A549 (cell line): ENCODE measurements at regions not wholly inside any gene's neighbourhood (a gene's known extent, or its start where the extent isn't known, plus 50 kb on each side); places are given as distances from the start of the nearest gene placed in this dataset.

ENCODE experiments used
- CHD2 ChIP-seq: fragments of 150-350 bp; IDR thresholded peaks from 2 replicates; pipeline ENCODE4 v1.6.1; 2014; ENCODE audit warnings: low read length; ENCODE audit not compliant: partially characterized antibody
- FOSL2 ChIP-seq, 2 experiments: fragments of 450-650 bp in 1 of 2; fragments of >200 bp in 1 of 2; sonication (Bioruptor Twin) in 1 of 2; formaldehyde crosslinking; IDR thresholded peaks; 2 replicates each; pipeline versions ENCODE4 v1.5.0 to v1.6.1; 2016 to 2020; ENCODE audit warnings: mild to moderate bottlenecking in 1 of 2, moderate library complexity in 1 of 2
- NFE2L2 ChIP-seq: fragments of 150-350 bp; conservative IDR thresholded peaks from 2 replicates; pipeline ENCODE4 v1.6.1; 2014; ENCODE audit warnings: low read length
- NPAS2 ChIP-seq: fragments of 250-450 bp; sonication (Bioruptor Pico); IDR thresholded peaks from 2 replicates; pipeline ENCODE4 v1.8.0; 2022; ENCODE audit warnings: mild to moderate bottlenecking, moderate library complexity, borderline replicate concordance
- SMC3 ChIP-seq: fragments of >200 bp; sonication (Bioruptor Twin); formaldehyde crosslinking; IDR thresholded peaks from 3 replicates; pipeline ENCODE4 v1.6.1; 2018; ENCODE audit warnings: inconsistent platforms
- TP53 ChIP-seq: fragments of 250-450 bp; sonication (Bioruptor Pico); IDR thresholded peaks from 2 replicates; pipeline ENCODE4 v1.5.0; 2021; ENCODE audit warnings: mild to moderate bottlenecking, moderate library complexity
- TF ChIP-seq, protein P1 (sequence below): fragments of >200 bp; sonication (Bioruptor Twin); formaldehyde crosslinking; IDR thresholded peaks from 3 replicates; pipeline ENCODE4 v1.5.1; 2016
- TF ChIP-seq, protein P2 (sequence below): fragments of 200-600 bp; sonication (generic); IDR thresholded peaks from 2 replicates; pipeline ENCODE4 v1.6.1; 2016; ENCODE audit warnings: antibody characterized with exemption, mild to moderate bottlenecking, moderate library complexity

DNA sequence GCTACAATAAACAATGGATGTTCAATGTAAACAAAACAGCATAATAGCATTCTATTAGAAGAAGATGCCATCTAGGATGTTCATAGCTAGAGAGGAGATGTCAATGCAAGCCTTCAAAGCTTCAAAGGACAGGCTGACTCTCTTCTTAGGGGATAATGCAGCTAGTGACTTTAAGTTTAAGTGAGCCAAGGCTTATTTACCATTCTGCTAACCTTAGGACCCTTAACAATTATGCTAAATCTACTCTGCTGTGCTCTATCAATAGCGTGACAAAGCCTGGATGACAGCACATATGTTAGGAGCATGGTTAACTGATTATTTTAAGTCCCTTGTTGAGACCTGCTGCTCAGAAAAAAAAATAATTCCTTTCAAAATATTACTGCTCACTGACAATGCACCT, 106.0 kb upstream of the SSTR1 start:
- TF ChIP-seq, protein P1, sequence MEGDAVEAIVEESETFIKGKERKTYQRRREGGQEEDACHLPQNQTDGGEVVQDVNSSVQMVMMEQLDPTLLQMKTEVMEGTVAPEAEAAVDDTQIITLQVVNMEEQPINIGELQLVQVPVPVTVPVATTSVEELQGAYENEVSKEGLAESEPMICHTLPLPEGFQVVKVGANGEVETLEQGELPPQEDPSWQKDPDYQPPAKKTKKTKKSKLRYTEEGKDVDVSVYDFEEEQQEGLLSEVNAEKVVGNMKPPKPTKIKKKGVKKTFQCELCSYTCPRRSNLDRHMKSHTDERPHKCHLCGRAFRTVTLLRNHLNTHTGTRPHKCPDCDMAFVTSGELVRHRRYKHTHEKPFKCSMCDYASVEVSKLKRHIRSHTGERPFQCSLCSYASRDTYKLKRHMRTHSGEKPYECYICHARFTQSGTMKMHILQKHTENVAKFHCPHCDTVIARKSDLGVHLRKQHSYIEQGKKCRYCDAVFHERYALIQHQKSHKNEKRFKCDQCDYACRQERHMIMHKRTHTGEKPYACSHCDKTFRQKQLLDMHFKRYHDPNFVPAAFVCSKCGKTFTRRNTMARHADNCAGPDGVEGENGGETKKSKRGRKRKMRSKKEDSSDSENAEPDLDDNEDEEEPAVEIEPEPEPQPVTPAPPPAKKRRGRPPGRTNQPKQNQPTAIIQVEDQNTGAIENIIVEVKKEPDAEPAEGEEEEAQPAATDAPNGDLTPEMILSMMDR = no peak
- no peak for TF ChIP-seq CHD2
- no peak for TF ChIP-seq NFE2L2
- TF ChIP-seq TP53 (CRISPR knock-in tag) = no peak
- TF ChIP-seq NPAS2 (CRISPR knock-in tag) = no peak
- TF ChIP-seq, protein P2, sequence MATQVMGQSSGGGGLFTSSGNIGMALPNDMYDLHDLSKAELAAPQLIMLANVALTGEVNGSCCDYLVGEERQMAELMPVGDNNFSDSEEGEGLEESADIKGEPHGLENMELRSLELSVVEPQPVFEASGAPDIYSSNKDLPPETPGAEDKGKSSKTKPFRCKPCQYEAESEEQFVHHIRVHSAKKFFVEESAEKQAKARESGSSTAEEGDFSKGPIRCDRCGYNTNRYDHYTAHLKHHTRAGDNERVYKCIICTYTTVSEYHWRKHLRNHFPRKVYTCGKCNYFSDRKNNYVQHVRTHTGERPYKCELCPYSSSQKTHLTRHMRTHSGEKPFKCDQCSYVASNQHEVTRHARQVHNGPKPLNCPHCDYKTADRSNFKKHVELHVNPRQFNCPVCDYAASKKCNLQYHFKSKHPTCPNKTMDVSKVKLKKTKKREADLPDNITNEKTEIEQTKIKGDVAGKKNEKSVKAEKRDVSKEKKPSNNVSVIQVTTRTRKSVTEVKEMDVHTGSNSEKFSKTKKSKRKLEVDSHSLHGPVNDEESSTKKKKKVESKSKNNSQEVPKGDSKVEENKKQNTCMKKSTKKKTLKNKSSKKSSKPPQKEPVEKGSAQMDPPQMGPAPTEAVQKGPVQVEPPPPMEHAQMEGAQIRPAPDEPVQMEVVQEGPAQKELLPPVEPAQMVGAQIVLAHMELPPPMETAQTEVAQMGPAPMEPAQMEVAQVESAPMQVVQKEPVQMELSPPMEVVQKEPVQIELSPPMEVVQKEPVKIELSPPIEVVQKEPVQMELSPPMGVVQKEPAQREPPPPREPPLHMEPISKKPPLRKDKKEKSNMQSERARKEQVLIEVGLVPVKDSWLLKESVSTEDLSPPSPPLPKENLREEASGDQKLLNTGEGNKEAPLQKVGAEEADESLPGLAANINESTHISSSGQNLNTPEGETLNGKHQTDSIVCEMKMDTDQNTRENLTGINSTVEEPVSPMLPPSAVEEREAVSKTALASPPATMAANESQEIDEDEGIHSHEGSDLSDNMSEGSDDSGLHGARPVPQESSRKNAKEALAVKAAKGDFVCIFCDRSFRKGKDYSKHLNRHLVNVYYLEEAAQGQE = no peak
- TF ChIP-seq SMC3 = no peak
- TF ChIP-seq FOSL2 (IDR thresholded peaks at IDR 0.05) = no peak
- TF ChIP-seq FOSL2 (CRISPR knock-in tag; IDR thresholded peaks at IDR 0.05) = no peak
